ENCODE measurements at regions not wholly inside any gene's neighbourhood (a gene's known extent, or its start where the extent isn't known, plus 50 kb on each side); places are given as distances from the start of the nearest gene placed in this dataset.

GRCh38 chr7:106965108-106965507 is 79.4 kb upstream of the PRKAR2B start:
- Histone ChIP-seq H3K23me2 (ENCODE audit: low read depth, low read length) (no peaks in the 10 kb centered on the region), H3K79me2 (ENCODE audit: control insufficient read depth in 1 of 2, insufficient read depth in 2 of 2, low read length in 2 of 2) (no peaks in the 10 kb centered on the region), H4K5ac (ENCODE audit: insufficient read length, low read depth, low read length) (no peak overlapping the region), H3K4me2 (ENCODE audit: insufficient read depth in 1 of 2, low read depth in 2 of 2, low read length in 2 of 2) (no peak overlapping the region), H2BK12ac (ENCODE audit: low read depth, low read length) (no peak overlapping the region), H3K23ac (ENCODE audit: insufficient read length) (no peak overlapping the region), H3K27me3 (replicated peaks in 1 of 4; ENCODE audit: control insufficient read depth in 3 of 4, extremely low read depth in 1 of 4, insufficient read depth in 3 of 4, low read length in 3 of 4) (no peaks in the 10 kb centered on the region), H3K4ac (replicated peaks; ENCODE audit: insufficient read length, low read depth, low read length) (no peak overlapping the region), H3K4me3 (ENCODE audit: extremely low read depth in 1 of 4, insufficient read depth in 2 of 4, low read depth in 3 of 4, low read length in 4 of 4) (no peak overlapping the region), H2BK15ac (ENCODE audit: low read length) (no peak overlapping the region), H3K79me1 (ENCODE audit: low read depth, low read length) (no peaks in the 10 kb centered on the region), H4K20me1 (replicated peaks in 1 of 2; ENCODE audit: control insufficient read depth in 1 of 2, insufficient read depth in 2 of 2, low read length in 2 of 2) (no peaks in the 10 kb centered on the region), H2AK5ac (ENCODE audit: low read depth, low read length) (no peak overlapping the region), H3K9ac (replicated peaks in 1 of 4; ENCODE audit: extremely low read depth in 1 of 4, low read depth in 3 of 4, low read length in 3 of 4) (no peak overlapping the region), H3K36me3 (ENCODE audit: control insufficient read depth in 2 of 4, insufficient read depth in 4 of 4, low read length in 3 of 4) (no peaks in the 10 kb centered on the region), H3K14ac (ENCODE audit: insufficient read length) (no peak overlapping the region), H2BK120ac (replicated peaks; ENCODE audit: low read depth, low read length) (no peak overlapping the region), H3K18ac (ENCODE audit: extremely low read depth, low read length) (no peak overlapping the region), H3K56ac (replicated peaks; ENCODE audit: insufficient read length, low read depth, low read length) (no peak overlapping the region), H2BK20ac (ENCODE audit: low read length) (no peak overlapping the region), H4K91ac (replicated peaks; ENCODE audit: insufficient read length, low read length) (no peak overlapping the region), H2BK5ac (ENCODE audit: low read depth, low read length) (no peak overlapping the region), H3K9me3 (ENCODE audit: insufficient read depth in 2 of 2, low read depth in 1 of 2, low read length in 1 of 2) (no peaks in the 10 kb centered on the region), H3K27ac (ENCODE audit: low read depth, low read length) (no peak overlapping the region), H2AFZ (ENCODE audit: low read length) (no peak overlapping the region), H4K8ac (ENCODE audit: extremely low read depth, insufficient read depth, low read length) (no peak overlapping the region), H3K4me1 (replicated peaks in 1 of 4; ENCODE audit: control insufficient read depth in 3 of 4, insufficient read depth in 4 of 4, low read length in 3 of 4) (peaks cover 3 to 10% (median 5%) of the 10 kb centered on the region in 4 experiments; a peak in 6 of 7 replicates)
- no peak for DNase-seq (ENCODE audit: low read depth in 1 of 2, low spot score in 2 of 2)
- ChIA-PET POLR2A (ENCODE audit: partially characterized antibody) (no interaction called here), CTCF (ENCODE audit: partially characterized antibody) (interaction anchor here (0.5 to 6.2 kb wide), 2 partner anchors 18 to 121 kb away, joined by 3 to 71 read pairs; no protein-coding TSS in a partner anchor)
- WGBS, 2 experiments (ENCODE audit: extremely low coverage in 1 of 2, insufficient coverage in 1 of 2, insufficient read length in 1 of 2, insufficient replicate concordance in 2 of 2, low coverage in 1 of 2, low lambda C conversion rate in 2 of 2, missing lambda C conversion rate in 1 of 2): 81% methylated on average over 1 of the region's 1 CpG; no CpG with 5 or more reads in 1 of the 2 experiments
- no peak for FAIRE-seq
- TF ChIP-seq JUN (IDR thresholded peaks at IDR 0.05; ENCODE audit: low read depth, low read length) (no peak), EZH2 (IDR thresholded peaks at IDR 0.05; ENCODE audit: low read depth, low read length, severe bottlenecking) (no peak), POU5F1 (IDR thresholded peaks at IDR 0.05; ENCODE audit: low read depth, low read length) (no peak), KDM4A (IDR thresholded peaks at IDR 0.05; ENCODE audit: low read depth, low read length, severe bottlenecking) (no peak), TAF7 (optimal IDR thresholded peaks at IDR 0.05; ENCODE audit: borderline replicate concordance, low read depth, low read length) (no peak), NANOG (IDR thresholded peaks at IDR 0.05; ENCODE audit: insufficient read depth, low read depth, low read length, poor library complexity, severe bottlenecking) (no peak), BRCA1 (IDR thresholded peaks at IDR 0.05; ENCODE audit: low read depth, low read length) (no peak), TAF1 (IDR thresholded peaks at IDR 0.05; ENCODE audit: low read depth, low read length) (no peak), GABPA (IDR thresholded peaks at IDR 0.05; ENCODE audit: borderline replicate concordance, insufficient read depth, low read length) (no peak)
